Esophagus squamous epithelium (tissue), 4 donors: ENCODE measurements at regions not wholly inside any gene's neighbourhood (a gene's known extent, or its start where the extent isn't known, plus 50 kb on each side); places are given as distances from the start of the nearest gene placed in this dataset.

Source experiments
- POLR2A ChIP-seq, 4 donors: fragments of 450-650 bp; IDR thresholded peaks; one replicate each; pipeline ENCODE4 v1.6.1; 2017; ENCODE audit warnings: antibody characterized with exemption in 4 of 4, mild to moderate bottlenecking in 4 of 4, moderate library complexity in 3 of 4
- TF ChIP-seq, protein P1 (sequence below), 6 experiments: fragments of 450-650 bp in 4 of 6; fragments of 200-600 bp in 2 of 6; sonication (generic) in 2 of 6; IDR thresholded peaks; one replicate each; pipeline ENCODE4 v1.5.1; 2016 to 2019; ENCODE audit warnings: antibody characterized with exemption in 6 of 6, mild to moderate bottlenecking in 4 of 6, moderate library complexity in 4 of 6

DNA sequence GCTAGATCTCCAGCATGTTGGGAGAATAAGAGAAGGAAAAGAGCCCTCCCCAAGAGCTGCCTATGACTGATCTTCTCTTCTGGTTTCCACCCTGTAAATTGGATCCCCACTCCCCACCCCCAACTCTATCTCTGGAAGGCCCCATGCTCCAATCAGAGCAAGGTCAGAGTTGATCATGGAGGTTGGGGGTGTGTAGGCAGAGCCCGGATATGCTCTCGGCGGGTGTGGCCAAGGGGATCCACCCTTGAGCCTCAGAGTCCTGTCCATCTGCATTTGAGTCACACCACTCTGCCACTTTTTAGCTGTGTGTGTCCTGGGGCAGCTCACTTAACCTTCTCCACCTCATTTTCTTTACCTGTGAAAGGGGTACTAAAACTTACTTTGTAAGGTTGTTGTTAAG lies 79.5 kb downstream of the NAV1 start:
- TF ChIP-seq, protein P1, sequence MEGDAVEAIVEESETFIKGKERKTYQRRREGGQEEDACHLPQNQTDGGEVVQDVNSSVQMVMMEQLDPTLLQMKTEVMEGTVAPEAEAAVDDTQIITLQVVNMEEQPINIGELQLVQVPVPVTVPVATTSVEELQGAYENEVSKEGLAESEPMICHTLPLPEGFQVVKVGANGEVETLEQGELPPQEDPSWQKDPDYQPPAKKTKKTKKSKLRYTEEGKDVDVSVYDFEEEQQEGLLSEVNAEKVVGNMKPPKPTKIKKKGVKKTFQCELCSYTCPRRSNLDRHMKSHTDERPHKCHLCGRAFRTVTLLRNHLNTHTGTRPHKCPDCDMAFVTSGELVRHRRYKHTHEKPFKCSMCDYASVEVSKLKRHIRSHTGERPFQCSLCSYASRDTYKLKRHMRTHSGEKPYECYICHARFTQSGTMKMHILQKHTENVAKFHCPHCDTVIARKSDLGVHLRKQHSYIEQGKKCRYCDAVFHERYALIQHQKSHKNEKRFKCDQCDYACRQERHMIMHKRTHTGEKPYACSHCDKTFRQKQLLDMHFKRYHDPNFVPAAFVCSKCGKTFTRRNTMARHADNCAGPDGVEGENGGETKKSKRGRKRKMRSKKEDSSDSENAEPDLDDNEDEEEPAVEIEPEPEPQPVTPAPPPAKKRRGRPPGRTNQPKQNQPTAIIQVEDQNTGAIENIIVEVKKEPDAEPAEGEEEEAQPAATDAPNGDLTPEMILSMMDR (IDR thresholded peaks at IDR 0.05): no peak
- TF ChIP-seq POLR2A (IDR thresholded peaks at IDR 0.05): no peak
